ENCODE measurements at regions not wholly inside any gene's neighbourhood (a gene's known extent, or its start where the extent isn't known, plus 50 kb on each side); places are given as distances from the start of the nearest gene placed in this dataset.

DNA sequence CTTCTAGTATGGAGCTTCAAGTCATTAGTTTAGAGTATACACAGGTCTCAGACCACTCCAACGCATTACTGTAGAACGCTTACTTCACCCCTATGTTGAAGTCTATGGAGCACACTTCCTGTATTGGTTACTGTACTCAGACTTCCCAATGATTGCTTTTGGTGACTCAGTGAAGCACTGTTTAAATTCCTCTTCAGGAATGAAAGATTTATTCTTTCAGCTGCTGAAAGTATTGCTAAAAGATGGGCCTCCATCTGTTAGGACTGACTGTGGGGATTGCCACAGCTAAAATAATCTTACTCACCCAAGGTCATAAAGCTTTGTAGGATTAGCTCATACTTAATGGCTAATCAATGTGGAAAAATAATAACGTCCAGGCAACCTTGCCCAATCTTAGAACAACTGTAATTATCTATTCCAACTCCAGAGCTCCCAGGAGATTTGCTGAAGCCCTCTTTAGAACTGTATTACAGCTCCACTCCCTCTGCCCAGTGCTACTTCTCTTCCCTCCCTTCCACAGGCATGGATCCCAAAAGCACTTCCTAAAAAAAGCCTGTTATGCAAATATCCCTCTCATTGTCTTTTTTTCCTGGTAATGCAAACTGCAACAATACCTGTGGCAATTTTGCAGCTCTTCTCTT, 281.9 kb upstream of the HS3ST1 start:
- no peaks in the 10 kb centered on the region for H3K36me3 ChIP-seq (ENCODE audit: insufficient read depth in 1 of 2, low read depth in 1 of 2)
- no peaks in the 10 kb centered on the region for H3K9me3 ChIP-seq
- no peak for TF ChIP-seq CTCF (IDR thresholded peaks at IDR 0.05)
- H3K27me3 ChIP-seq (ENCODE audit: insufficient read depth in 3 of 3, low read length in 2 of 3), result no peaks in the 10 kb centered on the region
- 47 to 62% (median 49%) methylated on average over 3 of the region's 3 CpGs for WGBS, 3 donors
- H3K4me3 ChIP-seq, result no peak overlapping the region
- H3K4me1 ChIP-seq, result no peaks in the 10 kb centered on the region
- ATAC-seq (no peak), DNase-seq (no peak)
- intact Hi-C loops (cut with DNase I), result no loop called here
- no peak overlapping the region for H3K27ac ChIP-seq

GRCh38 chr4:11704186-11704830, 275.6 kb upstream of the HS3ST1 start:
- no peak overlapping the region for H3K27ac ChIP-seq
- H3K36me3 ChIP-seq (ENCODE audit: insufficient read depth in 1 of 2, low read depth in 1 of 2), result no peaks in the 10 kb centered on the region
- intact Hi-C loops (cut with DNase I), result no loop called here
- H3K4me3 ChIP-seq, result no peak overlapping the region
- no peaks in the 10 kb centered on the region for H3K27me3 ChIP-seq (ENCODE audit: insufficient read depth in 3 of 3, low read length in 2 of 3)
- no peaks in the 10 kb centered on the region for H3K9me3 ChIP-seq
- H3K4me1 ChIP-seq, result no peaks in the 10 kb centered on the region
- DNase-seq (no peak), ATAC-seq (no peak)
- TF ChIP-seq CTCF (IDR thresholded peaks at IDR 0.05), result no peak
- WGBS, 3 donors, result 31 to 45% (median 32%) methylated on average over 1 of the region's 1 CpG

- TF ChIP-seq CTCF (IDR thresholded peaks at IDR 0.05), result no peak
- Histone ChIP-seq H3K27ac (no peak overlapping the region), H3K9me3 (no peaks in the 10 kb centered on the region), H3K4me1 (no peaks in the 10 kb centered on the region), H3K36me3 (ENCODE audit: insufficient read depth in 1 of 2, low read depth in 1 of 2) (no peaks in the 10 kb centered on the region), H3K27me3 (ENCODE audit: insufficient read depth in 3 of 3, low read length in 2 of 3) (no peaks in the 10 kb centered on the region), H3K4me3 (no peak overlapping the region)
- ATAC-seq (no peak), DNase-seq (no peak)
- WGBS, 3 donors, result 57 to 67% (median 58%) methylated on average over 3 of the region's 3 CpGs
- intact Hi-C loops (cut with DNase I), result no loop called here
Observed at GRCh38 chr4:11702886-11703557, 274.3 kb upstream of the HS3ST1 start.

GRCh38 chr4:11701966-11702725, 273.5 kb upstream of the HS3ST1 start:
- H3K27ac ChIP-seq, result no peak overlapping the region
- TF ChIP-seq CTCF (IDR thresholded peaks at IDR 0.05), result no peak
- ATAC-seq, result no peak
- no peaks in the 10 kb centered on the region for H3K4me1 ChIP-seq
- H3K36me3 ChIP-seq (ENCODE audit: insufficient read depth in 1 of 2, low read depth in 1 of 2), result no peaks in the 10 kb centered on the region
- no peaks in the 10 kb centered on the region for H3K27me3 ChIP-seq (ENCODE audit: insufficient read depth in 3 of 3, low read length in 2 of 3)
- no peaks in the 10 kb centered on the region for H3K9me3 ChIP-seq
- intact Hi-C loops (cut with DNase I), result no loop called here
- no peak overlapping the region for H3K4me3 ChIP-seq
- WGBS, 3 donors, result 86 to 90% (median 88%) methylated on average over 14 of the region's 14 CpGs
- DNase-seq, result no peak
